K562 (cell line): ENCODE measurements at regions not wholly inside any gene's neighbourhood (a gene's known extent, or its start where the extent isn't known, plus 50 kb on each side); places are given as distances from the start of the nearest gene placed in this dataset.

Source experiments
- ATAC-seq: fragments of 200-7000 bp; cut with Tn5 transposase; 3 replicates; pipeline ENCODE4 v1.9.1; 2020; ENCODE audit warnings: moderate library complexity
- BruUV-seq: library from RNA; stranded (reverse); fragments of 400-500 nt; replicated peaks from 2 replicates; lab custom pipeline; 2021; lab: Mats Ljungman, UMichigan
- CTCF ChIA-PET: fragments of 300-600 bp; formaldehyde crosslinking; extraction: SDS; loops from one replicate; lab custom pipeline; 2021; ENCODE audit warnings: low intra/inter-chr PET ratio; lab: Yijun Ruan, JAX
- POLR2A ChIA-PET: fragments of 300-600, 350-650 bp; sonication (Branson Sonifier 250); formaldehyde crosslinking; extraction: SDS; loops from one replicate; lab custom pipeline; 2021; ENCODE audit warnings: antibody characterized with exemption, inconsistent platforms; lab: Yijun Ruan, JAX
- DNase-seq, 4 experiments: peaks; one replicate each; pipeline versions ENCODE4 v3.0.0 to v3.0.0-alpha.2; 2011 to 2018; ENCODE audit warnings: low spot score in 3 of 4, mixed read lengths in 3 of 4; ENCODE audit errors: extremely low read depth in 1 of 4
- FAIRE-seq: peaks from 2 replicates; lab custom pipeline; 2011; peaks lifted over from hg19 to GRCh38; lab: Jason Lieb, UNC
- H2AFZ ChIP-seq: 2 replicates; pipeline ENCODE4 v1.6.0; 2011; ENCODE audit warnings: low read depth, low read length, control low read depth, inconsistent platforms
- H3K27ac ChIP-seq: fragments of 200-600 bp; 3 replicates; pipeline ENCODE4 v1.8.0; 2011; ENCODE audit warnings: low read depth, mild to moderate bottlenecking, control low read depth, inconsistent platforms, low read length, moderate library complexity, mixed read lengths; ENCODE audit errors: extremely low read depth
- H3K27me3 ChIP-seq, 2 experiments: fragments of 300-600 bp in 1 of 2; 2 replicates in 1 of 2; 3 replicates in 1 of 2; pipeline versions ENCODE4 v1.6.0 to v1.8.0; 2011; ENCODE audit warnings: inconsistent platforms in 2 of 2, low read length in 2 of 2, mild to moderate bottlenecking in 1 of 2, mixed read lengths in 1 of 2, moderate library complexity in 1 of 2; ENCODE audit not compliant: control insufficient read depth in 2 of 2, insufficient read depth in 2 of 2
- H3K36me3 ChIP-seq: fragments of 300-600 bp; 3 replicates; pipeline ENCODE4 v1.8.0; 2011; ENCODE audit warnings: mild to moderate bottlenecking, low read length, inconsistent platforms; ENCODE audit not compliant: control insufficient read depth, insufficient read depth
- H3K4me1 ChIP-seq, 2 experiments: fragments of 200-600 bp in 1 of 2; replicated peaks in 1 of 2; 2 replicates in 1 of 2; 3 replicates in 1 of 2; pipeline versions ENCODE4 v1.5.1 to v1.8.0; 2011; ENCODE audit warnings: inconsistent platforms in 2 of 2, low read length in 2 of 2, mild to moderate bottlenecking in 1 of 2, mixed read lengths in 1 of 2, moderate library complexity in 1 of 2; ENCODE audit not compliant: control insufficient read depth in 2 of 2, insufficient read depth in 2 of 2
- H3K4me2 ChIP-seq: 2 replicates; pipeline ENCODE4 v1.6.1; 2011; ENCODE audit warnings: low read length, control low read depth, inconsistent platforms, mixed read lengths; ENCODE audit not compliant: insufficient read depth
- H3K4me3 ChIP-seq: fragments of 200-600 bp; sonication (generic), shearing (Covaris generic); 2 replicates; pipeline ENCODE4 v1.5.1; 2016; ENCODE audit warnings: control low read depth, inconsistent platforms
- H3K79me2 ChIP-seq: fragments of 200-600 bp; 3 replicates; pipeline ENCODE4 v1.8.0; 2011; ENCODE audit warnings: low read length, inconsistent platforms; ENCODE audit not compliant: control insufficient read depth, insufficient read depth
- H3K9ac ChIP-seq, 2 experiments: 2 replicates each; pipeline versions ENCODE4 v1.6.0 to v1.6.1; 2011; ENCODE audit warnings: low read depth in 2 of 2, low read length in 2 of 2, control low read depth in 1 of 2, inconsistent platforms in 1 of 2, mild to moderate bottlenecking in 1 of 2, mixed read lengths in 1 of 2; ENCODE audit not compliant: insufficient read depth in 1 of 2
- H3K9me1 ChIP-seq: one replicate; pipeline ENCODE4 v1.6.0; 2011; ENCODE audit warnings: inconsistent platforms, mild to moderate bottlenecking, low read length, moderate library complexity; ENCODE audit not compliant: control insufficient read depth, insufficient read depth
- H3K9me3 ChIP-seq: replicated peaks from 2 replicates; pipeline ENCODE4 v1.5.1; 2011; ENCODE audit warnings: low read depth, low read length, inconsistent platforms; ENCODE audit not compliant: control insufficient read depth, insufficient read depth
- H4K20me1 ChIP-seq: replicated peaks from 2 replicates; pipeline ENCODE4 v1.6.1; 2011; ENCODE audit warnings: low read length, inconsistent platforms, mixed read lengths; ENCODE audit not compliant: control insufficient read depth, insufficient read depth
- C11orf30 ChIP-seq: fragments of 450-650 bp; IDR thresholded peaks from 2 replicates; pipeline ENCODE4 v1.6.1; 2016; ENCODE audit warnings: low read depth, mild to moderate bottlenecking
- ID3 ChIP-seq, 2 experiments: fragments of 250-450 bp in 1 of 2; fragments of 450-650 bp in 1 of 2; sonication (Bioruptor Pico) in 1 of 2; IDR thresholded peaks; 2 replicates each; pipeline versions ENCODE4 v1.6.1 to v1.8.0; 2016 to 2021; ENCODE audit warnings: mild to moderate bottlenecking in 2 of 2, moderate library complexity in 2 of 2, missing compliant biosample characterization in 1 of 2, missing genetic modification characterization in 1 of 2
- NCOR1 ChIP-seq: fragments of 450-650 bp; IDR thresholded peaks from 2 replicates; pipeline ENCODE4 v1.6.1; 2016; ENCODE audit warnings: mild to moderate bottlenecking, moderate library complexity
- TEAD4 ChIP-seq, 2 experiments: sonication (generic) in 1 of 2; formaldehyde crosslinking in 1 of 2; IDR thresholded peaks; 2 replicates each; pipeline versions ENCODE4 v1.6.1 to v1.8.0; 2012 to 2022; ENCODE audit warnings: borderline replicate concordance in 1 of 2, inconsistent platforms in 1 of 2, low read length in 1 of 2, mild to moderate bottlenecking in 1 of 2, missing genetic modification reagents in 1 of 2
- ZNF124 ChIP-seq: sonication (generic); formaldehyde crosslinking; IDR thresholded peaks from 2 replicates; pipeline ENCODE4 v1.8.1; 2022; ENCODE audit warnings: missing genetic modification reagents
- ZNF707 ChIP-seq: fragments of 250-450 bp; sonication (Bioruptor Pico); conservative IDR thresholded peaks from 2 replicates; pipeline ENCODE4 v1.8.0; 2022; ENCODE audit warnings: inconsistent platforms, mild to moderate bottlenecking, moderate library complexity
- WGBS: fragments of 100-300 bp; shearing (Covaris generic); methylation state at CpG from one replicate; pipeline ENCODE4 v1.1.6; 2016; ENCODE audit warnings: low coverage, mixed read lengths; ENCODE audit not compliant: insufficient coverage; ENCODE audit errors: missing lambda C conversion rate; 5-methylcytosine and 5-hydroxymethylcytosine counted together
- in situ Hi-C: fragments of 300-500 bp; cut with MboI; formaldehyde crosslinking; loops from 4 replicates; pipeline ENCODE4 v1.15.0; 2018; ENCODE audit warnings: inconsistent platforms, mixed read lengths
- intact Hi-C: fragments of 100-400 bp; cut with micrococcal nuclease; formaldehyde crosslinking; loops from 2 replicates; pipeline ENCODE4 v1.14.2; 2022

- Histone ChIP-seq H3K4me3 (no peak overlapping the region), H3K27ac (no peak overlapping the region), H3K4me1 (no peaks in the 10 kb centered on the region), H3K27me3 (no peaks in the 10 kb centered on the region), H3K36me3 (no peaks in the 10 kb centered on the region), H2AFZ (no peak overlapping the region), H3K9me1 (no peaks in the 10 kb centered on the region), H3K79me2 (no peaks in the 10 kb centered on the region), H3K4me2 (no peak overlapping the region), H4K20me1 (no peaks in the 10 kb centered on the region), H3K9ac (no peak overlapping the region), H3K9me3 (no peaks in the 10 kb centered on the region; the same call in 1 of the 2 replicates)
- ATAC-seq (no peak), FAIRE-seq (no peak), DNase-seq (no peak)
- BruUV-seq = no TSS peak
- TF ChIP-seq ZNF707 = no peak
- no peak for TF ChIP-seq ID3 (CRISPR knock-in tag; IDR thresholded peaks at IDR 0.05)
- TF ChIP-seq ID3 (tag; IDR thresholded peaks at IDR 0.05) = no peak
- no peak for TF ChIP-seq NCOR1
- TF ChIP-seq C11orf30 = no peak
- TF ChIP-seq TEAD4 (IDR thresholded peaks at IDR 0.05; ENCODE audit: low read length) = no peak
- no peak for TF ChIP-seq TEAD4 (CRISPR knock-in tag; IDR thresholded peaks at IDR 0.05; ENCODE audit: borderline replicate concordance)
- TF ChIP-seq ZNF124 (CRISPR knock-in tag) = no peak
- in situ Hi-C loops (no loop called here), intact Hi-C loops (no loop called here)
- POLR2A ChIA-PET = no interaction called here
- 0% methylated on average over 1 of the region's 1 CpG for WGBS
- CTCF ChIA-PET = no interaction called here
These were observed 104.4 kb upstream of the PHYHIPL start for GRCh38 chr10:59072038-59072437.
